ENCODE measurements at regions not wholly inside any gene's neighbourhood (a gene's known extent, or its start where the extent isn't known, plus 50 kb on each side); places are given as distances from the start of the nearest gene placed in this dataset.
A peak's percentile ranks its signal among the peaks of the same experiment; 100 is the strongest.

- H3K4me3 ChIP-seq (ENCODE audit: low read length in 3 of 3), result no peak overlapping the region
- FAIRE-seq (no peak), DNase-seq (peak in 3 of 5 donors; percentile 11 to 72 (median 45))
- no peaks in the 10 kb centered on the region for H3K4me1 ChIP-seq (ENCODE audit: control insufficient read depth in 2 of 3, insufficient read depth in 2 of 3, low read depth in 1 of 3, low read length in 3 of 3)
- no peaks in the 10 kb centered on the region for H3K9me3 ChIP-seq (ENCODE audit: control insufficient read depth in 2 of 3, insufficient read depth in 1 of 3, low read length in 3 of 3)
- no peaks in the 10 kb centered on the region for H3K36me3 ChIP-seq (ENCODE audit: control insufficient read depth in 2 of 3, insufficient read depth in 3 of 3, low read length in 3 of 3)
- no peak for TF ChIP-seq CTCF (IDR thresholded peaks at IDR 0.05; ENCODE audit: borderline replicate concordance, extremely low read depth, insufficient read depth)
- H3K27ac ChIP-seq (ENCODE audit: low read depth in 2 of 2, low read length in 2 of 2), result no peak overlapping the region
- H3K27me3 ChIP-seq (ENCODE audit: control insufficient read depth, insufficient read depth, low read length), result no peaks in the 10 kb centered on the region
- H3K9ac ChIP-seq (ENCODE audit: low read length in 3 of 3), result no peak overlapping the region
- intact Hi-C loops (cut with DNase I), result no loop called here
Observed at GRCh38 chr10:10591715-10592341, 425.8 kb upstream of the CELF2 start.

GRCh38 chr10:10596256-10596655, 421.4 kb upstream of the CELF2 start:
- H3K9ac ChIP-seq (ENCODE audit: low read length in 3 of 3), result no peak overlapping the region
- no peak for TF ChIP-seq CTCF (IDR thresholded peaks at IDR 0.05; ENCODE audit: borderline replicate concordance, extremely low read depth, insufficient read depth)
- no peaks in the 10 kb centered on the region for H3K36me3 ChIP-seq (ENCODE audit: control insufficient read depth in 2 of 3, insufficient read depth in 3 of 3, low read length in 3 of 3)
- H3K4me1 ChIP-seq (ENCODE audit: control insufficient read depth in 2 of 3, insufficient read depth in 2 of 3, low read depth in 1 of 3, low read length in 3 of 3), result no peaks in the 10 kb centered on the region
- no peak overlapping the region for H3K27ac ChIP-seq (ENCODE audit: low read depth in 2 of 2, low read length in 2 of 2)
- FAIRE-seq (no peak), DNase-seq (no peak)
- no peaks in the 10 kb centered on the region for H3K9me3 ChIP-seq (ENCODE audit: control insufficient read depth in 2 of 3, insufficient read depth in 1 of 3, low read length in 3 of 3)
- H3K27me3 ChIP-seq (ENCODE audit: control insufficient read depth, insufficient read depth, low read length), result no peaks in the 10 kb centered on the region
- H3K4me3 ChIP-seq (ENCODE audit: low read length in 3 of 3), result no peak overlapping the region
- intact Hi-C loops (cut with DNase I), result no loop called here

- no peak for TF ChIP-seq CTCF (IDR thresholded peaks at IDR 0.05; ENCODE audit: borderline replicate concordance, extremely low read depth, insufficient read depth)
- no peak for FAIRE-seq
- H3K9me3 ChIP-seq (ENCODE audit: control insufficient read depth in 2 of 3, insufficient read depth in 1 of 3, low read length in 3 of 3), result no peaks in the 10 kb centered on the region
Observed at GRCh38 chr10:10598297-10598696, 419.4 kb upstream of the CELF2 start.

GRCh38 chr10:10600004-10600403, 417.7 kb upstream of the CELF2 start:
- H3K36me3 ChIP-seq (ENCODE audit: control insufficient read depth in 2 of 3, insufficient read depth in 3 of 3, low read length in 3 of 3), result no peaks in the 10 kb centered on the region
- no peaks in the 10 kb centered on the region for H3K27me3 ChIP-seq (ENCODE audit: control insufficient read depth, insufficient read depth, low read length)
- H3K4me3 ChIP-seq (ENCODE audit: low read length in 3 of 3), result no peak overlapping the region
- H3K9ac ChIP-seq (ENCODE audit: low read length in 3 of 3), result no peak overlapping the region
- no peak for TF ChIP-seq CTCF (IDR thresholded peaks at IDR 0.05; ENCODE audit: borderline replicate concordance, extremely low read depth, insufficient read depth)
- no peak overlapping the region for H3K27ac ChIP-seq (ENCODE audit: low read depth in 2 of 2, low read length in 2 of 2)
- intact Hi-C loops (cut with DNase I), result no loop called here
- no peaks in the 10 kb centered on the region for H3K9me3 ChIP-seq (ENCODE audit: control insufficient read depth in 2 of 3, insufficient read depth in 1 of 3, low read length in 3 of 3)
- H3K4me1 ChIP-seq (ENCODE audit: control insufficient read depth in 2 of 3, insufficient read depth in 2 of 3, low read depth in 1 of 3, low read length in 3 of 3), result no peaks in the 10 kb centered on the region
- DNase-seq (no peak), FAIRE-seq (no peak)

More at GRCh38 chr10:10598297-10598696, 419.4 kb upstream of the CELF2 start:
- Histone ChIP-seq H3K27ac (ENCODE audit: low read depth in 2 of 2, low read length in 2 of 2) (no peak overlapping the region), H3K36me3 (ENCODE audit: control insufficient read depth in 2 of 3, insufficient read depth in 3 of 3, low read length in 3 of 3) (no peaks in the 10 kb centered on the region), H3K4me1 (ENCODE audit: control insufficient read depth in 2 of 3, insufficient read depth in 2 of 3, low read depth in 1 of 3, low read length in 3 of 3) (no peaks in the 10 kb centered on the region), H3K27me3 (ENCODE audit: control insufficient read depth, insufficient read depth, low read length) (no peaks in the 10 kb centered on the region), H3K9ac (ENCODE audit: low read length in 3 of 3) (no peak overlapping the region), H3K4me3 (ENCODE audit: low read length in 3 of 3) (no peak overlapping the region)
- intact Hi-C loops (cut with DNase I), result no loop called here
- DNase-seq, result peak in 4 of 5 donors; percentile 38 to 59 (median 52)

All from kidney (tissue), 13 donors.